Upper lobe of left lung (tissue), 4 donors: ENCODE measurements at regions not wholly inside any gene's neighbourhood (a gene's known extent, or its start where the extent isn't known, plus 50 kb on each side); places are given as distances from the start of the nearest gene placed in this dataset.

Source experiments
- POLR2A ChIP-seq, 4 donors: fragments of 450-650 bp; IDR thresholded peaks; one replicate each; pipeline ENCODE4 v1.5.1; 2016 to 2017; ENCODE audit warnings: antibody characterized with exemption in 4 of 4, mild to moderate bottlenecking in 2 of 4
- POLR2AphosphoS5 ChIP-seq, 2 donors: sonication (generic); formaldehyde crosslinking; IDR thresholded peaks; one replicate each; pipeline ENCODE4 v1.5.1; 2017; ENCODE audit warnings: antibody characterized with exemption in 2 of 2
- TF ChIP-seq, protein P1 (sequence below), 6 experiments: fragments of 450-650 bp in 4 of 6; fragments of 200-600 bp in 2 of 6; sonication (generic) in 2 of 6; IDR thresholded peaks; one replicate each; pipeline ENCODE4 v1.5.1; 2016 to 2019; ENCODE audit warnings: antibody characterized with exemption in 6 of 6

GRCh38 chr20:19947611-19948264 is 69.4 kb upstream of the NAA20 start:
- TF ChIP-seq, protein P1, sequence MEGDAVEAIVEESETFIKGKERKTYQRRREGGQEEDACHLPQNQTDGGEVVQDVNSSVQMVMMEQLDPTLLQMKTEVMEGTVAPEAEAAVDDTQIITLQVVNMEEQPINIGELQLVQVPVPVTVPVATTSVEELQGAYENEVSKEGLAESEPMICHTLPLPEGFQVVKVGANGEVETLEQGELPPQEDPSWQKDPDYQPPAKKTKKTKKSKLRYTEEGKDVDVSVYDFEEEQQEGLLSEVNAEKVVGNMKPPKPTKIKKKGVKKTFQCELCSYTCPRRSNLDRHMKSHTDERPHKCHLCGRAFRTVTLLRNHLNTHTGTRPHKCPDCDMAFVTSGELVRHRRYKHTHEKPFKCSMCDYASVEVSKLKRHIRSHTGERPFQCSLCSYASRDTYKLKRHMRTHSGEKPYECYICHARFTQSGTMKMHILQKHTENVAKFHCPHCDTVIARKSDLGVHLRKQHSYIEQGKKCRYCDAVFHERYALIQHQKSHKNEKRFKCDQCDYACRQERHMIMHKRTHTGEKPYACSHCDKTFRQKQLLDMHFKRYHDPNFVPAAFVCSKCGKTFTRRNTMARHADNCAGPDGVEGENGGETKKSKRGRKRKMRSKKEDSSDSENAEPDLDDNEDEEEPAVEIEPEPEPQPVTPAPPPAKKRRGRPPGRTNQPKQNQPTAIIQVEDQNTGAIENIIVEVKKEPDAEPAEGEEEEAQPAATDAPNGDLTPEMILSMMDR (IDR thresholded peaks at IDR 0.05), result no peak
- TF ChIP-seq POLR2A (IDR thresholded peaks at IDR 0.05) (no peak), POLR2AphosphoS5 (IDR thresholded peaks at IDR 0.05) (no peak)
